ENCODE measurements at regions not wholly inside any gene's neighbourhood (a gene's known extent, or its start where the extent isn't known, plus 50 kb on each side); places are given as distances from the start of the nearest gene placed in this dataset.

GRCh38 chr1:67935560-67935959 is 102.3 kb upstream of the GNG12 start:
- DNase-seq: no peak
- no peak for ATAC-seq
- WGBS, 4 donors: 86 to 92% (median 87%) methylated on average over 1 of the region's 1 CpG
- Histone ChIP-seq H3K27ac (no peak overlapping the region), H3K9me3 (no peaks in the 10 kb centered on the region), H3K36me3 (no peaks in the 10 kb centered on the region), H3K4me3 (no peak overlapping the region), H3K27me3 (no peaks in the 10 kb centered on the region), H3K4me1 (peaks cover 0 to 32% (median 12%) of the 10 kb centered on the region in 12 donors)
- intact Hi-C loops (cut with DNase I): no loop called here
- no peak for TF ChIP-seq POLR2A (IDR thresholded peaks at IDR 0.05)

- DNase-seq: no peak
- intact Hi-C loops (cut with DNase I): no loop called here
- Histone ChIP-seq H3K27me3 (no peaks in the 10 kb centered on the region), H3K27ac (no peak overlapping the region), H3K4me1 (no peaks in the 10 kb centered on the region), H3K4me3 (no peak overlapping the region), H3K9me3 (no peaks in the 10 kb centered on the region), H3K36me3 (no peaks in the 10 kb centered on the region)
- WGBS, 4 donors: 85 to 92% (median 88%) methylated on average over 3 of the region's 3 CpGs
- ATAC-seq: no peak
- TF ChIP-seq POLR2A (IDR thresholded peaks at IDR 0.05) (no peak), CTCF (IDR thresholded peaks at IDR 0.05) (no peak)
These were observed 97.9 kb upstream of the GNG12 start for GRCh38 chr1:67931198-67931597.

GRCh38 chr1:67923074-67923473 is 89.8 kb upstream of the GNG12 start:
- 60 to 82% (median 72%) methylated on average over 1 of the region's 1 CpG for WGBS, 4 donors
- TF ChIP-seq CTCF (IDR thresholded peaks at IDR 0.05) (no peak), POLR2A (IDR thresholded peaks at IDR 0.05) (no peak)
- H3K36me3 ChIP-seq: no peaks in the 10 kb centered on the region
- H3K9me3 ChIP-seq: no peaks in the 10 kb centered on the region
- intact Hi-C loops (cut with DNase I): no loop called here
- H3K4me1 ChIP-seq: no peaks in the 10 kb centered on the region
- no peak overlapping the region for H3K27ac ChIP-seq
- no peaks in the 10 kb centered on the region for H3K27me3 ChIP-seq
- DNase-seq: no peak
- ATAC-seq: no peak
- no peak overlapping the region for H3K4me3 ChIP-seq

GRCh38 chr1:67921725-67922489 is 88.6 kb upstream of the GNG12 start:
- intact Hi-C loops (cut with DNase I): no loop called here

More at GRCh38 chr1:67921725-67922489, 88.6 kb upstream of the GNG12 start:
- ATAC-seq (no peak), DNase-seq (no peak)
- TF ChIP-seq POLR2A (IDR thresholded peaks at IDR 0.05) (no peak), CTCF (IDR thresholded peaks at IDR 0.05) (no peak)
- no peak overlapping the region for H3K27ac ChIP-seq
- no peaks in the 10 kb centered on the region for H3K9me3 ChIP-seq
- H3K4me3 ChIP-seq: no peak overlapping the region
- H3K4me1 ChIP-seq: no peaks in the 10 kb centered on the region
- WGBS, 4 donors: 80 to 90% (median 84%) methylated on average over 4 of the region's 4 CpGs
- H3K36me3 ChIP-seq: no peaks in the 10 kb centered on the region
- no peaks in the 10 kb centered on the region for H3K27me3 ChIP-seq

All from heart left ventricle (tissue), 16 donors.